Thyroid gland (tissue), 4 donors: ENCODE measurements at regions not wholly inside any gene's neighbourhood (a gene's known extent, or its start where the extent isn't known, plus 50 kb on each side); places are given as distances from the start of the nearest gene placed in this dataset.
A peak's percentile ranks its signal among the peaks of the same experiment; 100 is the strongest.

ENCODE experiments used
- POLR2A ChIP-seq, 2 donors: fragments of 450-650 bp; IDR thresholded peaks; one replicate each; pipeline ENCODE4 v1.6.1; 2017; ENCODE audit warnings: antibody characterized with exemption in 2 of 2, mild to moderate bottlenecking in 2 of 2, moderate library complexity in 1 of 2
- TF ChIP-seq, protein P1 (sequence below), 6 experiments: fragments of 200-600 bp in 3 of 6; fragments of 450-650 bp in 3 of 6; sonication (generic) in 3 of 6; IDR thresholded peaks; one replicate each; pipeline ENCODE4 v1.5.1; 2016 to 2019; ENCODE audit warnings: antibody characterized with exemption in 6 of 6, mild to moderate bottlenecking in 2 of 6, inconsistent platforms in 1 of 6, moderate library complexity in 1 of 6

GRCh38 chr3:102225407-102226132 is 209.2 kb upstream of the ZPLD1 start:
- TF ChIP-seq POLR2A (IDR thresholded peaks at IDR 0.05): no peak
- TF ChIP-seq, protein P1, sequence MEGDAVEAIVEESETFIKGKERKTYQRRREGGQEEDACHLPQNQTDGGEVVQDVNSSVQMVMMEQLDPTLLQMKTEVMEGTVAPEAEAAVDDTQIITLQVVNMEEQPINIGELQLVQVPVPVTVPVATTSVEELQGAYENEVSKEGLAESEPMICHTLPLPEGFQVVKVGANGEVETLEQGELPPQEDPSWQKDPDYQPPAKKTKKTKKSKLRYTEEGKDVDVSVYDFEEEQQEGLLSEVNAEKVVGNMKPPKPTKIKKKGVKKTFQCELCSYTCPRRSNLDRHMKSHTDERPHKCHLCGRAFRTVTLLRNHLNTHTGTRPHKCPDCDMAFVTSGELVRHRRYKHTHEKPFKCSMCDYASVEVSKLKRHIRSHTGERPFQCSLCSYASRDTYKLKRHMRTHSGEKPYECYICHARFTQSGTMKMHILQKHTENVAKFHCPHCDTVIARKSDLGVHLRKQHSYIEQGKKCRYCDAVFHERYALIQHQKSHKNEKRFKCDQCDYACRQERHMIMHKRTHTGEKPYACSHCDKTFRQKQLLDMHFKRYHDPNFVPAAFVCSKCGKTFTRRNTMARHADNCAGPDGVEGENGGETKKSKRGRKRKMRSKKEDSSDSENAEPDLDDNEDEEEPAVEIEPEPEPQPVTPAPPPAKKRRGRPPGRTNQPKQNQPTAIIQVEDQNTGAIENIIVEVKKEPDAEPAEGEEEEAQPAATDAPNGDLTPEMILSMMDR (IDR thresholded peaks at IDR 0.05): peak; percentile 12 to 81 (median 62)
